ENCODE measurements at regions not wholly inside any gene's neighbourhood (a gene's known extent, or its start where the extent isn't known, plus 50 kb on each side); places are given as distances from the start of the nearest gene placed in this dataset.

DNA sequence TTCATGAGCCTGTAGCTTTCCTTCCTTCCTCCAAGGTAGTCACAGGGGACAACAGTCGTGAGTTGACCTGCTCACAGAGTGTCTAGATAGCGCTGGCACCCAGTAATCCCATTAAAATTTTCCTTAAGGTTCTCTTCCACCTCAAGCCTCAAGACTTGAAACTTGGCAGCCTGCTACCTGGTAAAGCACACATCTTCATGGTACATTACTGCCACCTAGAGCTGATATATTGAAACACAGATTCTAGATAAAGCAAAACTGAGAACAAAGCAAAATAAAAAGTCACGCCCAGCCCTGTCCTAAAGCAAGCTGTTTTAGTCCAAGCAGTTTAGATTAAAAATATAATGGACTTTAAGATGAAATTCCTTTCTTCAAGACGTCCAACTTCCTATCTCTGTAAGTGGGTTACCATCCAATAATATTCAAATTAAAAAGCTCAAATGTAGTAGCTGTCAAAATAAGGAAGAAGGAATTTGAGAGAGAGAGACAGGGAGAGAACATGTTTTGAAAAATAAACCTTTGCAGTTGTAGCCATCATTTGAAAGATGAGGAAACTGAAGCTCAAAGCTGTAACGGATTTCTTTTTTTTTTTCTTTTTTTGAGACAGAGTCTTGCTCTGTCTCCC lies 50.7 kb upstream of the CD83 start:
- peak; percentile 74 for TF ChIP-seq CTCF (IDR thresholded peaks at IDR 0.05)
- TF ChIP-seq EZH2 (IDR thresholded peaks at IDR 0.05; ENCODE audit: borderline replicate concordance, insufficient read depth, low read depth, low read length, poor library complexity, severe bottlenecking) = no peak

Measured in B cell (primary cell).